Astrocyte (in vitro differentiated cells and primary cell): ENCODE measurements at regions not wholly inside any gene's neighbourhood (a gene's known extent, or its start where the extent isn't known, plus 50 kb on each side); places are given as distances from the start of the nearest gene placed in this dataset.
"Not testable (repeated sequence)": the region's sequence is repeated elsewhere in the genome, so short reads cannot be mapped to it uniquely, and the experiment has no call there.

Source experiments
- DNase-seq: peaks from one replicate; pipeline ENCODE4 v3.0.0-alpha.2; 2010; ENCODE audit warnings: low read depth
- FAIRE-seq: peaks from 2 replicates; lab custom pipeline; 2011; peaks lifted over from hg19 to GRCh38; lab: Jason Lieb, UNC
- H2AFZ ChIP-seq: 2 replicates; pipeline ENCODE4 v1.6.0; 2012; ENCODE audit warnings: low read depth, low read length, inconsistent platforms
- H3K27ac ChIP-seq: 2 replicates; pipeline ENCODE4 v1.5.1; 2011; ENCODE audit warnings: low read depth, low read length, inconsistent platforms
- H3K27me3 ChIP-seq: 2 replicates; pipeline ENCODE4 v1.6.0; 2011; ENCODE audit warnings: low read length, inconsistent platforms; ENCODE audit not compliant: insufficient read depth
- H3K36me3 ChIP-seq: 2 replicates; pipeline ENCODE4 v1.5.1; 2011; ENCODE audit warnings: low read length, inconsistent platforms; ENCODE audit not compliant: insufficient read depth
- H3K4me1 ChIP-seq: 2 replicates; pipeline ENCODE4 v1.5.1; 2011; ENCODE audit warnings: low read length, inconsistent platforms; ENCODE audit not compliant: insufficient read depth
- H3K4me2 ChIP-seq: 2 replicates; pipeline ENCODE4 v1.6.0; 2012; ENCODE audit warnings: low read length, inconsistent platforms
- H3K4me3 ChIP-seq: 2 replicates; pipeline ENCODE4 v1.5.1; 2011; ENCODE audit warnings: low read depth, mild to moderate bottlenecking, low read length, inconsistent platforms; ENCODE audit not compliant: insufficient read depth
- H3K79me2 ChIP-seq: 2 replicates; pipeline ENCODE4 v1.6.0; 2012; ENCODE audit warnings: mild to moderate bottlenecking, low read length, inconsistent platforms; ENCODE audit not compliant: insufficient read depth
- H3K9ac ChIP-seq: 2 replicates; pipeline ENCODE4 v1.6.0; 2012; ENCODE audit warnings: mild to moderate bottlenecking, low read length, inconsistent platforms
- H3K9me3 ChIP-seq: 2 replicates; pipeline ENCODE4 v1.5.1; 2012; ENCODE audit warnings: low read depth, mild to moderate bottlenecking, low read length, inconsistent platforms; ENCODE audit not compliant: insufficient read depth
- H4K20me1 ChIP-seq: 2 replicates; pipeline ENCODE4 v1.6.0; 2012; ENCODE audit warnings: low read length, inconsistent platforms; ENCODE audit not compliant: insufficient read depth
- H3K27ac Mint-ChIP-seq: one replicate; pipeline ENCODE4 v1.8.0; 2021; ENCODE audit warnings: mild to moderate bottlenecking, mixed read lengths; ENCODE audit not compliant: unreplicated experiment
- H3K27me3 Mint-ChIP-seq: one replicate; pipeline ENCODE4 v1.8.0; 2021; ENCODE audit warnings: low read depth, mixed read lengths; ENCODE audit not compliant: unreplicated experiment
- H3K36me3 Mint-ChIP-seq: one replicate; pipeline ENCODE4 v1.8.0; 2021; ENCODE audit warnings: low read depth, mixed read lengths; ENCODE audit not compliant: unreplicated experiment
- H3K4me1 Mint-ChIP-seq: one replicate; pipeline ENCODE4 v1.8.0; 2021; ENCODE audit warnings: low read depth, mixed read lengths; ENCODE audit not compliant: unreplicated experiment
- H3K4me3 Mint-ChIP-seq: one replicate; pipeline ENCODE4 v1.8.0; 2021; ENCODE audit warnings: mild to moderate bottlenecking, moderate library complexity, mixed read lengths; ENCODE audit not compliant: unreplicated experiment
- H3K9me3 Mint-ChIP-seq: one replicate; pipeline ENCODE4 v1.8.0; 2021; ENCODE audit warnings: mild to moderate bottlenecking, mixed read lengths; ENCODE audit not compliant: unreplicated experiment

DNA sequence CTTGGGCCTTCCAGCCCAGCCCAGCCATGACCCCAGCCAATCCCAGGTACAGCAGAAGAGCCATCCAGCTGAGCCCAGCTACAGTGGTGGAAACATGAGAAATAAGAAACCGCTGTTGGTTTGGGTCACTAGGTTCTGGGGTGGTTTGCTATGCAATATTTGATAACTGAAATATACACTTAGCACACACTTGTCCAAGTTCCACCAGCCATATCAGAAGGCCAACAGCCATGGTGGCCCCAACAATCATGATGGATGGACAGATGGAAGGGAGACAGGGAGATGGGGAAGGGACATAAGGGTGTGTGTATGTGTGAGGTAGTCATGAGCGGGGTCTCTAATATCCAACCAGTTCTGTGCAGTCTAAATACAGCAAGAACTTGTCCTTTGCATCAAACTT is 86.5 kb downstream of the KCNJ18 start:
- H3K4me1 Mint-ChIP-seq, H3K9me3 ChIP-seq, DNase-seq, H3K27ac ChIP-seq, H3K27ac Mint-ChIP-seq, H3K27me3 Mint-ChIP-seq, H3K4me3 ChIP-seq, H3K36me3 Mint-ChIP-seq, H3K4me3 Mint-ChIP-seq, H3K79me2 ChIP-seq, FAIRE-seq, H4K20me1 ChIP-seq, H3K36me3 ChIP-seq, H3K4me1 ChIP-seq, H2AFZ ChIP-seq, H3K27me3 ChIP-seq, H3K9ac ChIP-seq, H3K4me2 ChIP-seq, H3K9me3 Mint-ChIP-seq: not testable (repeated sequence)

DNA sequence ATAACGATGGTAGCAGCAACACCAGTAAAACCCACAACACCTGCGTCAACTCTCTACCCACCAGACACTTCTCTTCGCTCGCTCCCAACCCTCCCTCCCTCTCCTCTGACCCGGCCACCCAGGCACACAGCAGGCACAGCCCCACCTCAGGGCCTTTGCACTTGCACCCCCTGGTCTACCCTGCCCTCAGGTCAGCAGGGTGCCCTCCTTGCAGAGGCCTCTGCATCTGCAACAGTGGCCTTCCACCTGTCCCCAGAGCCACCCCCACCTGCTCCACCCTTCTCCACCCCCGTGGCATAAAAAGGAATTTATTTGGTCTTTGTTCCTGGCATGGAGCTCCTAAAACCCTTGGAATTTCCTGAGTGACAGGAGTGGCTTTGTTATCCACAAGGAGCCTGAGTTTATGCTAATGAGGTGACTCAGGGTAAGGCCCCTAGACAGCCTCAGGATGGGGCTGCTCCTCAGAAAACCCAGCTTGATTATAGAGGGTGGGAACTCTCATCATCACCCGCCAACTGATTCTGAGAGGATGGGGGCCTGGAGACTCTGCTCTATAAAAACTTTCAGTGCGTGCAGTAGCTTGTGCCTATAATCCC is 88.1 kb downstream of the KCNJ18 start:
- H3K79me2 ChIP-seq, H3K4me1 ChIP-seq, H3K4me3 ChIP-seq, H4K20me1 ChIP-seq, H3K27me3 Mint-ChIP-seq, H3K9me3 ChIP-seq, H3K4me1 Mint-ChIP-seq, H3K36me3 Mint-ChIP-seq, H3K27me3 ChIP-seq, H3K4me2 ChIP-seq, DNase-seq, FAIRE-seq, H3K27ac Mint-ChIP-seq, H3K36me3 ChIP-seq, H3K9ac ChIP-seq, H3K4me3 Mint-ChIP-seq, H3K27ac ChIP-seq, H3K9me3 Mint-ChIP-seq, H2AFZ ChIP-seq: not testable (repeated sequence)

DNA sequence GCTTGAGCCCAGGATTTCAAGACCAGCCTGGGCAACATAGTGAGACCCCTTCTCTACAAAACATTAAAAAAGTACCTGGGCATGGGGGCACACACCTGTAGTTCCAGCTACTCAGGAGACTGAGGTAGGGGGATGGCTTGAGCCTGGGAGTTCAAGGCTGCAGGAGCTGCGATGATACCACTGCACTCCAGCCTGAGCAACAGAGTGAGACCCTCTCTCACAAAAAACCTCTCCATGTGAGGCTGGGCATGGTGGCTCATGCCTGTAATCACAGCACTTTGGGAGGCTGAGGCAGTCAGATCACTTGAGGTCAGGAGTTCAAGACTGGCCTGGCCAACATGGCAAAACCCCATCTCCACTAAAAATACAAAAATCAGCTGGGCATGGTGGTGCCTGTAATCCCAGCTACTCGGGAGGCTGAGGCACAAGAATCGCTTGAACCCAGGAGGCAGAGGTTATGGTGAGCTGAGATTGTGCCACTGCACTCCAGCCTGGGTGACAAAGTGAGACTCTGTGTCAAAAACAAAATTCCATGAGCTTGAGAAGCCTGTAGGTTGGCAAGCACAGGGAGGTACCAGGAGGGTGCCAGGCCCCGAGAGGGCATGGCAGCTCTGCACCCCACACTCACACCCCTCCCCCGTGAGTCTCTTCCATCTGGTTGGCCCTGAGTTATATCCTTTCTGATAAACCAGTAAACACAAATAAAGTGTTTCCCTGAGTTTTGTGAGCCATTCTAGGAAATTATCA is 88.8 kb downstream of the KCNJ18 start:
- H3K4me3 Mint-ChIP-seq, H3K4me1 Mint-ChIP-seq, H2AFZ ChIP-seq, H3K4me1 ChIP-seq, H3K36me3 ChIP-seq, H3K4me2 ChIP-seq, FAIRE-seq, H3K79me2 ChIP-seq, DNase-seq, H3K36me3 Mint-ChIP-seq, H3K4me3 ChIP-seq, H3K9me3 Mint-ChIP-seq, H3K27me3 ChIP-seq, H3K27ac ChIP-seq, H3K9me3 ChIP-seq, H4K20me1 ChIP-seq, H3K9ac ChIP-seq, H3K27ac Mint-ChIP-seq, H3K27me3 Mint-ChIP-seq: not testable (repeated sequence)

DNA sequence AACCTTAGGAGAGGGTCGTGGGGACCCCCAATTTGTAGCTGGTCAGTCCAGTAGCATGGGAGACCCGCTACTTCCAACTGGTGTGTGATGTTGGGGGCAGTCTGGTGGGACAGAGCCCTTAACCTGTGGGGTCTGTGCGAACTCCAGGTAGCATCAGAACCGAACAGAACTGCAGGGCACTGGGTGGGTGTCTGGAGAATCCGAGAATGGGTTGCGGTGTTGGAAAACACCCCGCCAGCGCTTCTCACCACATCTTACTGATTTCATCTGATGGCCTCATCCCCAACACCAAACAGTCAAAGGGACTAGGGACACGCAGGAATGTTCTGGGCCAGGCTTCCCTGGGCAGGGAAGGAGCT is 89.3 kb downstream of the KCNJ18 start:
- not testable (repeated sequence) for H3K27ac Mint-ChIP-seq, H4K20me1 ChIP-seq, H3K36me3 ChIP-seq, H3K9me3 Mint-ChIP-seq, H3K4me3 Mint-ChIP-seq, H3K27me3 ChIP-seq, H3K36me3 Mint-ChIP-seq, H3K27me3 Mint-ChIP-seq, DNase-seq, H3K9me3 ChIP-seq, FAIRE-seq, H3K27ac ChIP-seq, H3K4me1 Mint-ChIP-seq, H3K79me2 ChIP-seq, H3K4me2 ChIP-seq, H2AFZ ChIP-seq, H3K4me1 ChIP-seq, H3K4me3 ChIP-seq, H3K9ac ChIP-seq

DNA sequence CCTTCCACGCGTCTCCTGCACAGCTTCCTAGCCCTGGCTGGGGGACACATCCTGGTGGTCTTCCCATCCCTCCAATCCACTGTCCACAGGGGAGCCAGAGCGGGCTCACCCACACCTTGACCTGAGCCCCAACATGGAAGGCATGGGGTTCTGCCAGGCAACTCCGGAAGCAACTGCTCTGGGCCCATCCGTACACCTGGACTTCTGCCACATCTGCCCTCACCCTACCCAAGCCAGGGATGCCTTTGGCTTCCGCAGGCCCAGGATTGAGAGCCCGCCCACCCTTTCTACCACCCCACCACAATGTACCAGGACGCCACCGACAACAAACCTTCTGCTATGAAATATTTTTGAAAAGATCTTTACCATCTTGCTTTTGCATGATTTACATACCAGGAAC is 89.8 kb downstream of the KCNJ18 start:
- not testable (repeated sequence) for DNase-seq, H3K36me3 Mint-ChIP-seq, H3K4me3 ChIP-seq, H3K27ac Mint-ChIP-seq, H3K9ac ChIP-seq, FAIRE-seq, H3K27me3 Mint-ChIP-seq, H3K4me1 ChIP-seq, H3K4me3 Mint-ChIP-seq, H3K79me2 ChIP-seq, H2AFZ ChIP-seq, H3K27ac ChIP-seq, H4K20me1 ChIP-seq, H3K27me3 ChIP-seq, H3K9me3 Mint-ChIP-seq, H3K4me2 ChIP-seq, H3K36me3 ChIP-seq, H3K9me3 ChIP-seq, H3K4me1 Mint-ChIP-seq

DNA sequence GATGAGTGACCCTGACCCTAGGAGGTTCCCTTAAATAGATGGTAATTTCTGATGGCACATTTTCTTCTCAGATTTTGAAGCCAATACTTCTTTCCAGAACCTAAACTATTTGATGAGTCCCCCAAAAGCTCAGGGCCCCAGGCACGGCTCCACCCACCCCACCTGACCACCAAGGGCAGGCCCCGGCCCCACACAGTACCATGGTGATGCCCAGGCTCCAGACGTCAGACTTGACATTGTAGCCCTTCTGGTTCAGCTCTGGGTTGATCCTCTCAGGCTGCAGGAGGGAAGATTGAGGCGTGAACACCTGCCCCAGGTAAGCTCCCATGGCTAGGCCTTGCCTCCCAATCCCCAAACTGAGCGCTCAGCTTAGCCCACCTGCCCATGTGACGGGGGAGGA is 90.3 kb downstream of the KCNJ18 start:
- H3K4me3 ChIP-seq, H3K79me2 ChIP-seq, H3K36me3 Mint-ChIP-seq, H3K27ac ChIP-seq, H3K36me3 ChIP-seq, H2AFZ ChIP-seq, H3K27me3 Mint-ChIP-seq, H3K27ac Mint-ChIP-seq, H3K9me3 Mint-ChIP-seq, H3K4me2 ChIP-seq, H4K20me1 ChIP-seq, DNase-seq, H3K27me3 ChIP-seq, H3K9ac ChIP-seq, H3K4me1 Mint-ChIP-seq, H3K4me1 ChIP-seq, H3K4me3 Mint-ChIP-seq, FAIRE-seq, H3K9me3 ChIP-seq: not testable (repeated sequence)
